HEK293 (cell line): ENCODE measurements at regions not wholly inside any gene's neighbourhood (a gene's known extent, or its start where the extent isn't known, plus 50 kb on each side); places are given as distances from the start of the nearest gene placed in this dataset.

Experiments
- CTCF ChIA-PET: fragments of 350-600 bp; formaldehyde crosslinking; extraction: SDS; loops from one replicate; lab custom pipeline; 2021; ENCODE audit warnings: antibody characterized with exemption; lab: Yijun Ruan, JAX
- POLR2A ChIA-PET: fragments of 300-600 bp; formaldehyde crosslinking; extraction: SDS; loops from one replicate; lab custom pipeline; 2020; ENCODE audit warnings: antibody characterized with exemption, inconsistent platforms; lab: Yijun Ruan, JAX
- H3K27ac ChIP-seq: fragments of 200-500 bp; sonication (Bioruptor generic); 2 replicates; pipeline ENCODE4 v1.5.1; 2014; ENCODE audit warnings: low read depth, low read length, control low read depth, inconsistent platforms; ENCODE audit errors: extremely low read depth
- H3K36me3 ChIP-seq, 2 experiments: fragments of 200-500 bp in 1 of 2; sonication (Bioruptor generic) in 1 of 2; 1 replicate in 1 of 2; 2 replicates in 1 of 2; pipeline ENCODE4 v1.5.1; 2014 to 2017; ENCODE audit warnings: inconsistent platforms in 2 of 2, low read length in 2 of 2; ENCODE audit not compliant: control insufficient read depth in 2 of 2, insufficient read depth in 1 of 2
- H3K4me1 ChIP-seq: fragments of 200-500 bp; sonication (Bioruptor generic); 2 replicates; pipeline ENCODE4 v1.5.1; 2014; ENCODE audit warnings: mild to moderate bottlenecking, low read length, inconsistent platforms; ENCODE audit not compliant: control insufficient read depth, insufficient read depth
- H3K4me3 ChIP-seq: 2 replicates; pipeline ENCODE4 v1.5.1; 2011; ENCODE audit warnings: low read depth, mild to moderate bottlenecking, control low read depth, low read length, moderate library complexity
- H3K9me3 ChIP-seq: fragments of 200-500 bp; sonication (Bioruptor generic); 2 replicates; pipeline ENCODE4 v1.5.1; 2014; ENCODE audit warnings: low read depth, low read length, inconsistent platforms; ENCODE audit not compliant: control insufficient read depth, insufficient read depth
- FEZF1 ChIP-seq: fragments of 450-650 bp; formaldehyde crosslinking; IDR thresholded peaks from 2 replicates; pipeline ENCODE4 v1.5.1; 2016; ENCODE audit warnings: missing biosample characterization, missing genetic modification characterization
- KLF17 ChIP-seq: fragments of 450-650 bp; formaldehyde crosslinking; IDR thresholded peaks from 2 replicates; pipeline ENCODE4 v1.5.1; 2016; ENCODE audit warnings: missing biosample characterization, missing genetic modification characterization
- KLF7 ChIP-seq: fragments of 450-650 bp; formaldehyde crosslinking; IDR thresholded peaks from 2 replicates; pipeline ENCODE4 v1.5.1; 2016; ENCODE audit warnings: missing biosample characterization, missing genetic modification characterization, borderline replicate concordance
- KLF9 ChIP-seq: fragments of 450-650 bp; formaldehyde crosslinking; IDR thresholded peaks from 2 replicates; pipeline ENCODE4 v1.5.1; 2016; ENCODE audit warnings: missing biosample characterization, missing genetic modification characterization, low read depth
- MZF1 ChIP-seq: fragments of 450-650 bp; formaldehyde crosslinking; IDR thresholded peaks from 2 replicates; pipeline ENCODE4 v1.5.1; 2017; ENCODE audit warnings: missing biosample characterization, missing genetic modification characterization, borderline replicate concordance
- WT1 ChIP-seq: fragments of 450-650 bp; formaldehyde crosslinking; IDR thresholded peaks from 2 replicates; pipeline ENCODE4 v1.5.1; 2016; ENCODE audit warnings: missing biosample characterization, missing genetic modification characterization
- ZBTB20 ChIP-seq: fragments of 450-650 bp; formaldehyde crosslinking; IDR thresholded peaks from 2 replicates; pipeline ENCODE4 v1.5.1; 2016; ENCODE audit warnings: missing biosample characterization, missing genetic modification characterization
- ZEB2 ChIP-seq: fragments of 450-650 bp; formaldehyde crosslinking; IDR thresholded peaks from 2 replicates; pipeline ENCODE4 v1.5.1; 2016; ENCODE audit warnings: missing biosample characterization, missing genetic modification characterization
- ZNF132 ChIP-seq: fragments of 450-650 bp; formaldehyde crosslinking; IDR thresholded peaks from 2 replicates; pipeline ENCODE4 v1.5.1; 2017; ENCODE audit warnings: missing biosample characterization, missing genetic modification characterization, borderline replicate concordance
- ZNF138 ChIP-seq: fragments of 450-650 bp; formaldehyde crosslinking; IDR thresholded peaks from 2 replicates; pipeline ENCODE4 v1.5.1; 2016; ENCODE audit warnings: missing biosample characterization, missing genetic modification characterization, borderline replicate concordance
- ZNF157 ChIP-seq: fragments of 450-650 bp; formaldehyde crosslinking; IDR thresholded peaks from 2 replicates; pipeline ENCODE4 v1.5.1; 2016; ENCODE audit warnings: missing biosample characterization, missing genetic modification characterization
- ZNF175 ChIP-seq: fragments of 450-650 bp; formaldehyde crosslinking; IDR thresholded peaks from 2 replicates; pipeline ENCODE4 v1.5.1; 2016; ENCODE audit warnings: missing biosample characterization, missing genetic modification characterization
- ZNF19 ChIP-seq: fragments of 450-650 bp; formaldehyde crosslinking; IDR thresholded peaks from 2 replicates; pipeline ENCODE4; 2016; ENCODE audit warnings: missing biosample characterization, missing genetic modification characterization, low read depth
- ZNF223 ChIP-seq: fragments of 450-650 bp; formaldehyde crosslinking; IDR thresholded peaks from 2 replicates; pipeline ENCODE4 v1.5.1; 2016; ENCODE audit warnings: missing biosample characterization, missing genetic modification characterization
- ZNF266 ChIP-seq: fragments of 450-650 bp; formaldehyde crosslinking; IDR thresholded peaks from 2 replicates; pipeline ENCODE4 v1.5.1; 2016; ENCODE audit warnings: missing biosample characterization, missing genetic modification characterization, low read depth
- ZNF548 ChIP-seq: fragments of 450-650 bp; formaldehyde crosslinking; IDR thresholded peaks from 2 replicates; pipeline ENCODE4 v1.5.1; 2016; ENCODE audit warnings: missing biosample characterization, missing genetic modification characterization
- ZNF585B ChIP-seq: fragments of 450-650 bp; formaldehyde crosslinking; IDR thresholded peaks from 2 replicates; pipeline ENCODE4 v1.5.1; 2016; ENCODE audit warnings: missing biosample characterization, missing genetic modification characterization
- ZNF629 ChIP-seq: fragments of 450-650 bp; formaldehyde crosslinking; IDR thresholded peaks from 2 replicates; pipeline ENCODE4 v1.5.1; 2017; ENCODE audit warnings: missing biosample characterization, missing genetic modification characterization
- ZNF777 ChIP-seq: fragments of 450-650 bp; formaldehyde crosslinking; IDR thresholded peaks from 2 replicates; pipeline ENCODE4 v1.5.1; 2017; ENCODE audit warnings: missing biosample characterization, missing genetic modification characterization, borderline replicate concordance
- ZNF830 ChIP-seq: fragments of 450-650 bp; IDR thresholded peaks from 2 replicates; pipeline ENCODE4 v1.5.0; 2018; ENCODE audit warnings: missing biosample characterization, missing genetic modification characterization, low read depth, mild to moderate bottlenecking, moderate library complexity
- ZSCAN4 ChIP-seq: fragments of 450-650 bp; formaldehyde crosslinking; IDR thresholded peaks from 2 replicates; pipeline ENCODE4 v1.5.1; 2017; ENCODE audit warnings: missing biosample characterization, missing genetic modification characterization
- TF ChIP-seq, protein P1 (sequence below): fragments of 450-650 bp; IDR thresholded peaks from 2 replicates; pipeline ENCODE4 v1.5.1; 2018; ENCODE audit warnings: missing biosample characterization, mild to moderate bottlenecking, missing genetic modification characterization
- TF ChIP-seq, protein P2 (sequence below): fragments of 450-650 bp; formaldehyde crosslinking; IDR thresholded peaks from 2 replicates; pipeline ENCODE4 v1.5.1; 2017; ENCODE audit warnings: missing biosample characterization, missing genetic modification characterization
- TF ChIP-seq, protein P3 (sequence below): fragments of 450-650 bp; formaldehyde crosslinking; IDR thresholded peaks from 2 replicates; pipeline ENCODE4 v1.5.1; 2016; ENCODE audit warnings: missing biosample characterization, missing genetic modification characterization

DNA sequence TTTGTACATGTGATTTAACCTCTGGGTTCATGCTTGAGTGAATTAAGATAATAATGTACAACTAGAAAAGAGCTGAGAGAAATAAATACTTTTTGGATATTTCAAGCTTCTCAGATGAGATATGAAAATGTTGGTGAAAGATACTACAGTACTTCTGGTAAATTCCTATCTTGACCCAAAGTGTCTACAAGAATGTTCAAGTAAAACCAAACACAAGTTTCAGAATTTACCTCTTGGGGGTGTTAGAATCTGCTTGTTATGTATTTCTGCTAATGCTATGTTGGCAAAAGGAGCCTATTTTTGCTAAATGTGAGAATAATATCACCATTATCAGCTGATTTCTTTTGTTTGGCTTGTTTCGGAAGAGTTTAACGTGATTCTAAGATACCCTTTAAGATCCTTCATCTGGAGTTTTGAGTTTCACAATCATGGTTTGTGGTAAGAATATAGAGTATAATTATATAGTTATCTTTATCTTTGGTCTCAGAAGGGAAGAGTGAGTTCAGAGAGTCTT is 388.5 kb downstream of the LMO4 start:
- H3K4me1 ChIP-seq: peaks cover 21% of the 10 kb centered on the region
- H3K27ac ChIP-seq: peak overlapping the region; percentile 78; the same call in 1 of the 2 replicates
- TF ChIP-seq KLF7 (tag by site-specific recombination) (no peak), KLF17 (tag by site-specific recombination) (no peak), WT1 (tag by site-specific recombination) (no peak), ZNF266 (tag by site-specific recombination) (no peak), ZNF132 (tag by site-specific recombination) (no peak), ZNF548 (tag by site-specific recombination) (no peak), ZSCAN4 (tag by site-specific recombination) (no peak), ZNF19 (tag by site-specific recombination) (no peak), ZBTB20 (tag by site-specific recombination) (no peak), FEZF1 (no peak; the same call in 1 of the 2 replicates), ZNF585B (tag by site-specific recombination) (no peak)
- TF ChIP-seq, protein P1, sequence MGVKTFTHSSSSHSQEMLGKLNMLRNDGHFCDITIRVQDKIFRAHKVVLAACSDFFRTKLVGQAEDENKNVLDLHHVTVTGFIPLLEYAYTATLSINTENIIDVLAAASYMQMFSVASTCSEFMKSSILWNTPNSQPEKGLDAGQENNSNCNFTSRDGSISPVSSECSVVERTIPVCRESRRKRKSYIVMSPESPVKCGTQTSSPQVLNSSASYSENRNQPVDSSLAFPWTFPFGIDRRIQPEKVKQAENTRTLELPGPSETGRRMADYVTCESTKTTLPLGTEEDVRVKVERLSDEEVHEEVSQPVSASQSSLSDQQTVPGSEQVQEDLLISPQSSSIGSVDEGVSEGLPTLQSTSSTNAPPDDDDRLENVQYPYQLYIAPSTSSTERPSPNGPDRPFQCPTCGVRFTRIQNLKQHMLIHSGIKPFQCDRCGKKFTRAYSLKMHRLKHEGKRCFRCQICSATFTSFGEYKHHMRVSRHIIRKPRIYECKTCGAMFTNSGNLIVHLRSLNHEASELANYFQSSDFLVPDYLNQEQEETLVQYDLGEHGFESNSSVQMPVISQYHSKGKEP (tag by site-specific recombination): no peak
- no peak overlapping the region for H3K4me3 ChIP-seq
- ChIA-PET CTCF (interaction anchor here (0.6 to 1.0 kb wide), 2 partner anchors 10 to 237 kb away, joined by 3 to 5 read pairs; no protein-coding TSS in a partner anchor), POLR2A (interaction anchor here (1.2 kb wide), 1 partner anchor 388 kb away, joined by 4 read pairs; the partner anchor contains the start of gene LMO4)
- H3K9me3 ChIP-seq: no peaks in the 10 kb centered on the region
- no peaks in the 10 kb centered on the region for H3K36me3 ChIP-seq

GRCh38 chr1:87718241-87718950 is 389.7 kb downstream of the LMO4 start:
- ChIA-PET POLR2A (no interaction called here), CTCF (interaction anchor here (0.6 kb wide), 1 partner anchor 575 kb away, joined by 4 read pairs; no protein-coding TSS in a partner anchor)
- Histone ChIP-seq H3K36me3 (no peaks in the 10 kb centered on the region), H3K27ac (peak overlapping the region; percentile 78), H3K4me3 (no peak overlapping the region), H3K9me3 (no peaks in the 10 kb centered on the region), H3K4me1 (peaks cover 18% of the 10 kb centered on the region)
- TF ChIP-seq ZNF223: no peak
- TF ChIP-seq ZNF138 (tag by site-specific recombination): no peak
- no peak for TF ChIP-seq ZNF157
- peak; percentile 85 for TF ChIP-seq ZEB2 (tag by site-specific recombination)
- TF ChIP-seq ZNF777: no peak
- TF ChIP-seq, protein P2, sequence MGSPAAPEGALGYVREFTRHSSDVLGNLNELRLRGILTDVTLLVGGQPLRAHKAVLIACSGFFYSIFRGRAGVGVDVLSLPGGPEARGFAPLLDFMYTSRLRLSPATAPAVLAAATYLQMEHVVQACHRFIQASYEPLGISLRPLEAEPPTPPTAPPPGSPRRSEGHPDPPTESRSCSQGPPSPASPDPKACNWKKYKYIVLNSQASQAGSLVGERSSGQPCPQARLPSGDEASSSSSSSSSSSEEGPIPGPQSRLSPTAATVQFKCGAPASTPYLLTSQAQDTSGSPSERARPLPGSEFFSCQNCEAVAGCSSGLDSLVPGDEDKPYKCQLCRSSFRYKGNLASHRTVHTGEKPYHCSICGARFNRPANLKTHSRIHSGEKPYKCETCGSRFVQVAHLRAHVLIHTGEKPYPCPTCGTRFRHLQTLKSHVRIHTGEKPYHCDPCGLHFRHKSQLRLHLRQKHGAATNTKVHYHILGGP (tag by site-specific recombination): peak; percentile 74; the same call in 1 of the 2 replicates
- TF ChIP-seq ZNF629: peak; percentile 83
- TF ChIP-seq ZNF175 (tag by site-specific recombination): no peak
- TF ChIP-seq, protein P3, sequence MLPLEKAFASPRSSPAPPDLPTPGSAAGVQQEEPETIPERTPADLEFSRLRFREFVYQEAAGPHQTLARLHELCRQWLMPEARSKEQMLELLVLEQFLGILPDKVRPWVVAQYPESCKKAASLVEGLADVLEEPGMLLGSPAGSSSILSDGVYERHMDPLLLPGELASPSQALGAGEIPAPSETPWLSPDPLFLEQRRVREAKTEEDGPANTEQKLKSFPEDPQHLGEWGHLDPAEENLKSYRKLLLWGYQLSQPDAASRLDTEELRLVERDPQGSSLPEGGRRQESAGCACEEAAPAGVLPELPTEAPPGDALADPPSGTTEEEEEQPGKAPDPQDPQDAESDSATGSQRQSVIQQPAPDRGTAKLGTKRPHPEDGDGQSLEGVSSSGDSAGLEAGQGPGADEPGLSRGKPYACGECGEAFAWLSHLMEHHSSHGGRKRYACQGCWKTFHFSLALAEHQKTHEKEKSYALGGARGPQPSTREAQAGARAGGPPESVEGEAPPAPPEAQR (tag by site-specific recombination): no peak
- TF ChIP-seq, protein P1 (tag by site-specific recombination): peak; percentile 97
- peak; percentile 35; the same call in 1 of the 2 replicates for TF ChIP-seq KLF9 (tag by site-specific recombination)
- no peak for TF ChIP-seq ZNF830 (tag by site-specific recombination)
- TF ChIP-seq MZF1 (tag by site-specific recombination): peak; percentile 88
- no peak for TF ChIP-seq ZSCAN4 (tag by site-specific recombination)
